Panc1 (cell line): ENCODE measurements at regions not wholly inside any gene's neighbourhood (a gene's known extent, or its start where the extent isn't known, plus 50 kb on each side); places are given as distances from the start of the nearest gene placed in this dataset.

Source experiments
- POLR2AphosphoS5 ChIP-seq: IDR thresholded peaks from 2 replicates; pipeline ENCODE4 v1.6.1; 2012; ENCODE audit warnings: mild to moderate bottlenecking, low read depth, low read length, moderate library complexity
- SIN3A ChIP-seq: IDR thresholded peaks from 2 replicates; pipeline ENCODE4 v1.6.1; 2012; ENCODE audit warnings: low read depth, mild to moderate bottlenecking, low read length, moderate library complexity, borderline replicate concordance; ENCODE audit not compliant: insufficient read depth
- TCF7L2 ChIP-seq: IDR thresholded peaks from 2 replicates; pipeline ENCODE4 v1.6.1; 2011; ENCODE audit warnings: mild to moderate bottlenecking, low read depth, low read length, inconsistent platforms
- TF ChIP-seq, protein P1 (sequence below): fragments of 450-650 bp; IDR thresholded peaks from 2 replicates; pipeline ENCODE4 v1.5.1; 2017; ENCODE audit warnings: mild to moderate bottlenecking
- TF ChIP-seq, protein P2 (sequence below), 2 experiments: IDR thresholded peaks; 2 replicates each; pipeline ENCODE4 v1.6.1; 2011 to 2012; ENCODE audit warnings: low read depth in 2 of 2, control low read depth in 1 of 2, low read length in 1 of 2, mild to moderate bottlenecking in 1 of 2, moderate library complexity in 1 of 2; ENCODE audit not compliant: insufficient read depth in 1 of 2

DNA sequence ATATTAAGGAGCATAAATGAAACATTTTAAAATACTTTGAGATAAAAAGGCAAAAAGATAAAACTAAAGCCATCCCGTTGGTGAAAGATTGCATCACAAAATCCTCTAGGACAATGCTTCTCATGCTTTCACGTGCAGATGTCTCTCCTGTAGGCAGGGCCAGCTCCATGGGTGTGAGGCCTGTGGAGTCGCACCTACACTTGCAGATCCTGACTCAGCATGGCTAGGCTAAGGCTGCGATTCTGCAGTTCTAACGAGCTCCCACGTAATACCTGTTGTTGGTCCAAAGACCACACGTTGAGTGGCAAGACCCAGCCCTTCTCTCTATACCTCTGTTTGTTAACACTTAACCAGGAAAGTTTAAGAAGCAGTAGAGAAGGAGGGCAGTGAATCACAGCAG is 62.1 kb upstream of the CAPRIN1 start:
- TF ChIP-seq, protein P1, sequence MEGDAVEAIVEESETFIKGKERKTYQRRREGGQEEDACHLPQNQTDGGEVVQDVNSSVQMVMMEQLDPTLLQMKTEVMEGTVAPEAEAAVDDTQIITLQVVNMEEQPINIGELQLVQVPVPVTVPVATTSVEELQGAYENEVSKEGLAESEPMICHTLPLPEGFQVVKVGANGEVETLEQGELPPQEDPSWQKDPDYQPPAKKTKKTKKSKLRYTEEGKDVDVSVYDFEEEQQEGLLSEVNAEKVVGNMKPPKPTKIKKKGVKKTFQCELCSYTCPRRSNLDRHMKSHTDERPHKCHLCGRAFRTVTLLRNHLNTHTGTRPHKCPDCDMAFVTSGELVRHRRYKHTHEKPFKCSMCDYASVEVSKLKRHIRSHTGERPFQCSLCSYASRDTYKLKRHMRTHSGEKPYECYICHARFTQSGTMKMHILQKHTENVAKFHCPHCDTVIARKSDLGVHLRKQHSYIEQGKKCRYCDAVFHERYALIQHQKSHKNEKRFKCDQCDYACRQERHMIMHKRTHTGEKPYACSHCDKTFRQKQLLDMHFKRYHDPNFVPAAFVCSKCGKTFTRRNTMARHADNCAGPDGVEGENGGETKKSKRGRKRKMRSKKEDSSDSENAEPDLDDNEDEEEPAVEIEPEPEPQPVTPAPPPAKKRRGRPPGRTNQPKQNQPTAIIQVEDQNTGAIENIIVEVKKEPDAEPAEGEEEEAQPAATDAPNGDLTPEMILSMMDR = no peak
- TF ChIP-seq POLR2AphosphoS5 (no peak), SIN3A (no peak), TCF7L2 (no peak)
- TF ChIP-seq, protein P2, sequence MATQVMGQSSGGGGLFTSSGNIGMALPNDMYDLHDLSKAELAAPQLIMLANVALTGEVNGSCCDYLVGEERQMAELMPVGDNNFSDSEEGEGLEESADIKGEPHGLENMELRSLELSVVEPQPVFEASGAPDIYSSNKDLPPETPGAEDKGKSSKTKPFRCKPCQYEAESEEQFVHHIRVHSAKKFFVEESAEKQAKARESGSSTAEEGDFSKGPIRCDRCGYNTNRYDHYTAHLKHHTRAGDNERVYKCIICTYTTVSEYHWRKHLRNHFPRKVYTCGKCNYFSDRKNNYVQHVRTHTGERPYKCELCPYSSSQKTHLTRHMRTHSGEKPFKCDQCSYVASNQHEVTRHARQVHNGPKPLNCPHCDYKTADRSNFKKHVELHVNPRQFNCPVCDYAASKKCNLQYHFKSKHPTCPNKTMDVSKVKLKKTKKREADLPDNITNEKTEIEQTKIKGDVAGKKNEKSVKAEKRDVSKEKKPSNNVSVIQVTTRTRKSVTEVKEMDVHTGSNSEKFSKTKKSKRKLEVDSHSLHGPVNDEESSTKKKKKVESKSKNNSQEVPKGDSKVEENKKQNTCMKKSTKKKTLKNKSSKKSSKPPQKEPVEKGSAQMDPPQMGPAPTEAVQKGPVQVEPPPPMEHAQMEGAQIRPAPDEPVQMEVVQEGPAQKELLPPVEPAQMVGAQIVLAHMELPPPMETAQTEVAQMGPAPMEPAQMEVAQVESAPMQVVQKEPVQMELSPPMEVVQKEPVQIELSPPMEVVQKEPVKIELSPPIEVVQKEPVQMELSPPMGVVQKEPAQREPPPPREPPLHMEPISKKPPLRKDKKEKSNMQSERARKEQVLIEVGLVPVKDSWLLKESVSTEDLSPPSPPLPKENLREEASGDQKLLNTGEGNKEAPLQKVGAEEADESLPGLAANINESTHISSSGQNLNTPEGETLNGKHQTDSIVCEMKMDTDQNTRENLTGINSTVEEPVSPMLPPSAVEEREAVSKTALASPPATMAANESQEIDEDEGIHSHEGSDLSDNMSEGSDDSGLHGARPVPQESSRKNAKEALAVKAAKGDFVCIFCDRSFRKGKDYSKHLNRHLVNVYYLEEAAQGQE (IDR thresholded peaks at IDR 0.05; ENCODE audit: insufficient read depth in 1 of 2, low read depth in 2 of 2, low read length in 1 of 2) = no peak
